Fibroblast of villous mesenchyme (primary cell): ENCODE measurements at regions not wholly inside any gene's neighbourhood (a gene's known extent, or its start where the extent isn't known, plus 50 kb on each side); places are given as distances from the start of the nearest gene placed in this dataset.
"Not testable (repeated sequence)": the region's sequence is repeated elsewhere in the genome, so short reads cannot be mapped to it uniquely, and the experiment has no call there.

Experiments used
- DNase-seq: peaks from one replicate; pipeline ENCODE4 v3.0.0-alpha.2; 2010; ENCODE audit warnings: low read depth
- H3K4me3 ChIP-seq: 2 replicates; pipeline ENCODE4 v1.5.1; 2011; ENCODE audit warnings: low read depth, mild to moderate bottlenecking, low read length
- CTCF ChIP-seq: IDR thresholded peaks from 2 replicates; pipeline ENCODE4 v1.5.1; 2012; ENCODE audit warnings: low read depth, mild to moderate bottlenecking, low read length; ENCODE audit not compliant: insufficient read depth

DNA sequence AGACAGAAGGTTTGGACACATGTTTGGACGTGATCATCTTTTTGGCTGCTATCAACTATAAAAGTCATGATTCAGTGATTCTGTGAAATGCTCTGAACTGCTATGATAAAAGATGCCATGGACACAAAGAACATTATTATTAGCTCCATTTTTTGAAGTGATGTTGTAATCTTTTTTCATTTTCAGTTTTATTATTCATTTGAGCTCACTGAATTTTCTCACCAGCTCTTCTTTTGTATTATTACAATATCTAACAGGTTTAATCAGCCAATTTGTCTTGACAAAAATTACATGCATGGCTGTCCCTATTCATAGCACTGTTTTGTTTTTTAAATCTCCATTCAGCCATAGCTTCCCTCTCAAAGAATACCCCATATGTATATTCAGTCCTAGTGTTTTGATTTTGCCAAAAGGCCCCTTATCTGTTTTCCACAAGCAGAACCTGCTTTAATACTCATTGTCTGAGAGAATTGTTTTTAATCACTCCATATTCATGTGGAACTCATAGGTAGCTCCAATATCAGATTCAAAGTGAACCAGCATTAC lies 314.0 kb upstream of the FAM98A start:
- H3K4me3 ChIP-seq: no peak overlapping the region

GRCh38 chr2:33911327-33911726 lies 312.2 kb upstream of the FAM98A start:
- no peak overlapping the region for H3K4me3 ChIP-seq
- TF ChIP-seq CTCF: no peak
- no peak for DNase-seq

More for the DNA sequence above, 314.0 kb upstream of the FAM98A start:
- DNase-seq: no peak
- TF ChIP-seq CTCF: no peak

- H3K4me3 ChIP-seq: no peak overlapping the region
- DNase-seq: no peak
- TF ChIP-seq CTCF: no peak
These were observed 311.0 kb upstream of the FAM98A start for GRCh38 chr2:33909945-33910695.

DNA sequence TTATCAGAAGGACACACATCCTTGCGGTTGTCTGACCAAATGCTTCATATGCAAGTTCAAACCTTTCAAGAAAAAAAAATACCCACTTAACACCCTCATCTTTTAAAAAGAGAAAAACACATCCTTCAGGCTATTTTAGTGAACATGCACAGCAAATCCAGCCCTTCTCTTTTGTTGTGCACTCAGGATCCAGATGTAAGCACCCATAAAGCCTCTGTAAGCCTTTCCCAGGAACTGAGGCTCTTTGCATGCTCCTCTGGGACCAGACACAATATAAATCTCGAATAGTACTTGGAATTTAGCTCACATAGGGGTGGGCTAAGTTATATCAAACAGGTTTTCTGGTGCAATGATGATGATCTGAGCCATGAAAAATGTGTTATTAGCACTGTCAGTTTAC lies 308.8 kb upstream of the FAM98A start:
- DNase-seq: no peak
- no peak for TF ChIP-seq CTCF
- H3K4me3 ChIP-seq: no peak overlapping the region

- not testable (repeated sequence) for DNase-seq, H3K4me3 ChIP-seq
These were observed 307.0 kb upstream of the FAM98A start for GRCh38 chr2:33906129-33906528.

DNA sequence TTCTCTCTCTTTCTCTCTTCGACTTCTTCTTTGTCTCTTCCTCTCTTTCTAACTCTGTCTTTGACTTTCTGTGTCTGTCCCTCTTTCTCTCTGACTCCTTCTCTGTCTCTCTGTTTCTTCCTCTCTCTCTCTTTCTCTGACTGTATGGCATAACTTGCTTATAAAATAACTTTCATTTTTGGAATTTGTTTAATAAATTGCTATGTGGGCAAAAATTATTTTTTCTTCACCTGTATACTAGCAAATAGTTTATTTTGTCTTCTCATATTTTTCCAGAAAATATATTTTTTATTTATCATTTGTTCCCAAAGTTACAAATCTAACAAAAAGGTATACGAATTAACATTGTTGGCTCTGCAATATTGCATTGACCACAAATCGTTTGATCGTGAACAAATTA lies 305.7 kb upstream of the FAM98A start:
- no peak for TF ChIP-seq CTCF
- H3K4me3 ChIP-seq: no peak overlapping the region
- no peak for DNase-seq

DNA sequence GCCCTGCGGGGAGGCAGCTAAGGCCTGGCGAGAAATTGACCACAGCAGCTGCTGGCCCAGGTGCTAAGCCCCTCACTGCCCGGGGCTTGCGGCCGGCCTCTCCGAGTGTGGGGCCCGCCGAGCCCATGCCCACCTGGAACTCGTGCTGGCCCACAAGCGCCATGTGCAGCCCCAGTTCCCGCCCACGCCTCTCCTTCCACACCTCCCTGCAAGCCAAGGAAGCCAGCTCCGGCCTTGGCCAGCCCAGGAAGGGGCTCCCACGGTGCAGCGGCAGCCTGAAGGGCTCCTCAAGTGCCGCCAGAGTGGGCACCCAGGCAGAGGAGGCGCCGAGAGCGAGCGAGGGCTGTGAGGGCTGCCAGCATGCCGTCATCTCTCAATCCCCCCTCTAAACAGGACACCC lies 304.6 kb upstream of the FAM98A start:
- TF ChIP-seq CTCF: no peak
- DNase-seq: no peak
- H3K4me3 ChIP-seq: no peak overlapping the region
